Neuronal stem cell (in vitro differentiated cells): ENCODE measurements at regions not wholly inside any gene's neighbourhood (a gene's known extent, or its start where the extent isn't known, plus 50 kb on each side); places are given as distances from the start of the nearest gene placed in this dataset.
"Not testable (repeated sequence)": the region's sequence is repeated elsewhere in the genome, so short reads cannot be mapped to it uniquely, and the experiment has no call there.

ENCODE experiments used
- DNase-seq: peaks from one replicate; pipeline ENCODE4 v3.0.0-alpha.2; 2013; ENCODE audit warnings: low spot score
- H2AFZ ChIP-seq: one replicate; pipeline ENCODE4 v1.6.1; 2013; ENCODE audit warnings: mild to moderate bottlenecking, low read length, inconsistent platforms
- H2AK5ac ChIP-seq: 2 replicates; pipeline ENCODE4 v1.6.1; 2013; ENCODE audit warnings: low read depth, mild to moderate bottlenecking, inconsistent platforms, low read length, moderate library complexity, mixed read lengths
- H2BK120ac ChIP-seq: 2 replicates; pipeline ENCODE4 v1.6.1; 2013; ENCODE audit warnings: low read depth, mild to moderate bottlenecking, inconsistent platforms, low read length, moderate library complexity, mixed read lengths
- H2BK12ac ChIP-seq: one replicate; pipeline ENCODE4 v1.6.1; 2013; ENCODE audit warnings: low read length, inconsistent platforms
- H2BK15ac ChIP-seq: 2 replicates; pipeline ENCODE4 v1.6.1; 2013; ENCODE audit warnings: mild to moderate bottlenecking, low read length, inconsistent platforms, mixed read lengths
- H2BK5ac ChIP-seq: one replicate; pipeline ENCODE4 v1.6.1; 2013; ENCODE audit warnings: inconsistent platforms, mild to moderate bottlenecking, low read length, moderate library complexity
- H3K14ac ChIP-seq: one replicate; pipeline ENCODE4 v1.6.1; 2013; ENCODE audit warnings: low read length, inconsistent platforms
- H3K18ac ChIP-seq: 2 replicates; pipeline ENCODE4 v1.6.1; 2013; ENCODE audit warnings: low read length, inconsistent platforms
- H3K23ac ChIP-seq: 2 replicates; pipeline ENCODE4 v1.6.1; 2013; ENCODE audit warnings: low read depth, mild to moderate bottlenecking, mixed read lengths, low read length, inconsistent platforms; ENCODE audit not compliant: poor library complexity
- H3K27ac ChIP-seq: replicated peaks from 3 replicates; pipeline ENCODE4 v1.5.1; 2013; ENCODE audit warnings: low read length, inconsistent platforms
- H3K27me3 ChIP-seq, 3 experiments: 2 replicates each; pipeline ENCODE4 v1.6.1; 2013; ENCODE audit warnings: low read length in 3 of 3, mild to moderate bottlenecking in 2 of 3, inconsistent platforms in 1 of 3, low read depth in 1 of 3, mixed read lengths in 1 of 3, moderate library complexity in 1 of 3; ENCODE audit not compliant: control insufficient read depth in 3 of 3, insufficient read depth in 3 of 3
- H3K36me3 ChIP-seq, 2 donors: replicated peaks in 1 of 2; 2 replicates each; pipeline ENCODE4 v1.6.1; 2013; ENCODE audit warnings: low read length in 2 of 2; ENCODE audit not compliant: control insufficient read depth in 2 of 2, insufficient read depth in 2 of 2
- H3K4ac ChIP-seq: 2 replicates; pipeline ENCODE4 v1.6.1; 2013; ENCODE audit warnings: inconsistent platforms, mild to moderate bottlenecking, low read length, moderate library complexity
- H3K4me1 ChIP-seq, 2 donors: 1 replicate in 1 of 2; 2 replicates in 1 of 2; pipeline ENCODE4 v1.6.1; 2013; ENCODE audit warnings: low read length in 2 of 2, low read depth in 1 of 2; ENCODE audit not compliant: control insufficient read depth in 2 of 2, insufficient read depth in 1 of 2
- H3K4me2 ChIP-seq: one replicate; pipeline ENCODE4 v1.6.1; 2013; ENCODE audit warnings: mild to moderate bottlenecking, low read length, inconsistent platforms; ENCODE audit not compliant: insufficient read depth, poor library complexity, severe bottlenecking
- H3K4me3 ChIP-seq, 2 donors: 2 replicates each; pipeline ENCODE4 v1.5.1; 2013; ENCODE audit warnings: low read length in 2 of 2, mild to moderate bottlenecking in 2 of 2, inconsistent platforms in 1 of 2, moderate library complexity in 1 of 2
- H3K79me1 ChIP-seq: one replicate; pipeline ENCODE4 v1.6.1; 2013; ENCODE audit warnings: low read depth, mild to moderate bottlenecking, inconsistent platforms, low read length, moderate library complexity
- H3K9ac ChIP-seq: one replicate; pipeline ENCODE4 v1.6.1; 2013; ENCODE audit warnings: mild to moderate bottlenecking, low read depth, low read length, inconsistent platforms; ENCODE audit not compliant: poor library complexity
- H3K9me3 ChIP-seq, 2 donors: replicated peaks in 1 of 2; 2 replicates each; pipeline versions ENCODE3 to v1.6.1; 2013; ENCODE audit warnings: low read length in 2 of 2, mild to moderate bottlenecking in 2 of 2, inconsistent platforms in 1 of 2, low read depth in 1 of 2, mixed read lengths in 1 of 2, moderate library complexity in 1 of 2; ENCODE audit not compliant: control insufficient read depth in 2 of 2, insufficient read depth in 1 of 2
- H4K8ac ChIP-seq: one replicate; pipeline ENCODE4 v1.6.1; 2013; ENCODE audit warnings: low read depth, mild to moderate bottlenecking, inconsistent platforms, low read length, moderate library complexity
- H4K91ac ChIP-seq: one replicate; pipeline ENCODE4 v1.6.1; 2013; ENCODE audit warnings: low read length, low read depth, mild to moderate bottlenecking, inconsistent platforms; ENCODE audit not compliant: poor library complexity
- WGBS, 2 donors: extraction: QIAGEN DNeasy Blood & Tissue Kit; methylation state at CpG; one replicate each; pipeline ENCODE4 v1.1.7; 2013; ENCODE audit warnings: missing lambda C conversion rate in 2 of 2, mixed read lengths in 1 of 2; ENCODE audit not compliant: insufficient read length in 2 of 2, insufficient replicate concordance in 1 of 2; ENCODE audit errors: extremely low coverage in 2 of 2; 5-methylcytosine and 5-hydroxymethylcytosine counted together

DNA sequence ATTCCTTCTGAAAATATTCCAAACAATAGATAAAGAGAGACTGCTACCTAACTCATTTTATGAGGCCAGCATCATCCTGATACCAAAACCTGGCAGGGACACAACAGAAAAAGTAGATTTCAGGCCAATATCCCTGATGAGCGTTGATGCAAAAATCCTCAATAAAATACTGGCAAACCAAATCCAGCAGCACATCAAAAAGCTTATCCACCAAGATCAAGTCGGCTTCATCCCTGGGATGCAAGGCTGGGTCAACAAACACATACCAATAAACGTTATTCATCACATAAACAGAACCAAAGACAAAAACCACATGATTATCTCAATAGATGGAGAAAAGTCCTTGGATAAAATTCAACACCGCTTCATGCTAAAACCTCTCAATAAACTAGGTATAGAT lies 170.6 kb downstream of the KIT start:
- H3K4me3 ChIP-seq, H3K36me3 ChIP-seq, H3K4ac ChIP-seq, H3K27me3 ChIP-seq, H4K8ac ChIP-seq, H3K4me2 ChIP-seq, H3K4me1 ChIP-seq, H3K79me1 ChIP-seq, H3K27ac ChIP-seq, H4K91ac ChIP-seq, H2AK5ac ChIP-seq, H2BK5ac ChIP-seq, H2BK120ac ChIP-seq, H3K23ac ChIP-seq, DNase-seq, H2BK12ac ChIP-seq, H2AFZ ChIP-seq, H3K14ac ChIP-seq, H2BK15ac ChIP-seq, H3K9me3 ChIP-seq, H3K9ac ChIP-seq, H3K18ac ChIP-seq: not testable (repeated sequence)
- WGBS, 2 donors = no CpG with 5 or more reads among the region's 4 CpGs

DNA sequence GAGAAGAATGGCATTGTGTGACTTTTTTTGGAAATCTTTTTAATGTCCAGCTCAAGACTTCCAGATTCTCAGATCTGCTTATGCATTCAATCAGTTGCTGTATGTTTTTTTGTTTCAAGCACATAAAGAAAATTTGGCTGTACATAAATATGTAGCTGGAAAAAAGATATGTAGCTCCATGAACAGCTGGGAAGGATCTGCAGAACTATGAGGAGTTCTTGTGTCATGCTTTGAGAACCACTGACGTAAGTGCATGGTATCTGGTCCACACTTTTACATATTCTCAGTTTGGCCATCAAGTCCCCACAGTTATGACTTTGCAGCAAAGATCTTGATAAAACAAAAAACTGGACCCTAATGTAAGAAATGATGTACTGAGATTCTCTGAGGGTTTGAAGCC lies 165.9 kb downstream of the KIT start:
- H3K9ac ChIP-seq = no peak overlapping the region
- no peak overlapping the region for H2AK5ac ChIP-seq
- H2BK120ac ChIP-seq = no peak overlapping the region
- no peaks in the 10 kb centered on the region for H3K27me3 ChIP-seq
- no peaks in the 10 kb centered on the region for H3K79me1 ChIP-seq
- WGBS, 2 donors = no CpG with 5 or more reads among the region's 1 CpG
- no peaks in the 10 kb centered on the region for H3K4me1 ChIP-seq
- no peak overlapping the region for H2BK12ac ChIP-seq
- no peak overlapping the region for H3K18ac ChIP-seq
- H2BK5ac ChIP-seq = no peak overlapping the region
- no peak overlapping the region for H3K4me3 ChIP-seq
- H3K4ac ChIP-seq = no peak overlapping the region
- H2AFZ ChIP-seq = no peak overlapping the region
- H4K8ac ChIP-seq = no peak overlapping the region
- no peaks in the 10 kb centered on the region for H3K9me3 ChIP-seq
- no peak for DNase-seq
- no peak overlapping the region for H3K23ac ChIP-seq
- no peak overlapping the region for H2BK15ac ChIP-seq
- H3K36me3 ChIP-seq = no peaks in the 10 kb centered on the region
- no peak overlapping the region for H4K91ac ChIP-seq
- H3K27ac ChIP-seq = no peak overlapping the region
- no peak overlapping the region for H3K14ac ChIP-seq
- no peak overlapping the region for H3K4me2 ChIP-seq

DNA sequence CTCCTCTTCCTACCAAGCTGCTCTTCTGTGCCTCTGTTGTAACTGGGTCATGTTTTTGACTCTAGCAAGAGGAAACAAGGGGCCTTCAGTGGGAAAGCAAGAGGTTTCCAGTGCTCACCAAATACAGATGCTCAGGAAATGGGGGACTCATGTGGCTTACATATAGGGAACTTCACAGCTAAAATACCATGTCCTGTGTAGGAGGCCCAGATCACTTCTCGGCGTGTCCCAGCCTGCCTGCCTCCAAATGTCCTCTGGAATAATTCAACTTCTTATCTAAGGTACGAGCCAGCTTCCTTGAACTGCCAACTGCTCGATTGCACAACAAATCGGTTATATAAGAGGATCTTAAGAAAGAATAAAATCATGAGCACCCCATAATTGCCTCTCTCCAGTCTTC lies 161.3 kb downstream of the KIT start:
- Histone ChIP-seq H2BK120ac (no peak overlapping the region), H3K4me1 (no peaks in the 10 kb centered on the region), H3K36me3 (no peaks in the 10 kb centered on the region), H4K8ac (no peak overlapping the region), H3K4ac (no peak overlapping the region), H3K9ac (no peak overlapping the region), H2AFZ (no peak overlapping the region), H3K4me2 (no peak overlapping the region), H2BK15ac (no peak overlapping the region), H4K91ac (no peak overlapping the region), H3K79me1 (no peaks in the 10 kb centered on the region), H2BK5ac (no peak overlapping the region), H2BK12ac (no peak overlapping the region), H3K4me3 (no peak overlapping the region), H3K27me3 (no peaks in the 10 kb centered on the region), H3K18ac (no peak overlapping the region), H3K9me3 (no peaks in the 10 kb centered on the region), H3K27ac (no peak overlapping the region), H3K23ac (no peak overlapping the region), H2AK5ac (no peak overlapping the region), H3K14ac (no peak overlapping the region)
- no peak for DNase-seq
- no CpG with 5 or more reads among the region's 5 CpGs for WGBS, 2 donors

DNA sequence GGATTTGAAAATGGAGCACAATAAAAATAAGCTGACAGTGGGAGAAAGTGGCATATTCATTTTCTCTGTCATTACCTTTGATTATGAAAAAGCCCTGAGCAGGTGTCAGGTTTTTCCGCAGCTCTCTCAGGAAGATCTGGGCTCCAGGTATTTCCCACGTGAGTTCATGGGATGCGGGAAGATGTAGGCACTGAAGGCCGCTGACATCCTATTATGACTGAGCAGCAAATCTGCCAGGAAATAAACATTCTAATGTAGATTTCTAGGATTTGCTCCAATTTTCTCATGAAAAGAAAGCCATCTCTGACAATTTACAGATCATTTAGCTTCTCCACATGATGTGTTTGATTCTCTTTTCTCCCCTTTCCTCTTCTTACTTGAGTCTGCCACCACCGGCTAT lies 160.7 kb downstream of the KIT start:
- Histone ChIP-seq H2BK5ac (no peak overlapping the region), H2AK5ac (no peak overlapping the region)
- WGBS, 2 donors = no CpG with 5 or more reads among the region's 5 CpGs

More for the DNA sequence above, 160.7 kb downstream of the KIT start:
- Histone ChIP-seq H3K36me3 (no peaks in the 10 kb centered on the region), H3K9me3 (no peaks in the 10 kb centered on the region), H3K79me1 (no peaks in the 10 kb centered on the region), H3K23ac (no peak overlapping the region), H3K27ac (no peak overlapping the region), H3K4me2 (no peak overlapping the region), H3K4me1 (no peaks in the 10 kb centered on the region), H4K8ac (no peak overlapping the region), H2AFZ (no peak overlapping the region), H3K4me3 (no peak overlapping the region), H3K27me3 (no peaks in the 10 kb centered on the region), H3K18ac (no peak overlapping the region), H3K9ac (no peak overlapping the region), H3K14ac (no peak overlapping the region), H2BK120ac (no peak overlapping the region), H2BK15ac (no peak overlapping the region), H3K4ac (no peak overlapping the region), H4K91ac (no peak overlapping the region), H2BK12ac (no peak overlapping the region)
- DNase-seq = no peak
